NCI-H524 treated with DMSO at 0.1 percent for 48 hours (cell line): ENCODE measurements at regions not wholly inside any gene's neighbourhood (a gene's known extent, or its start where the extent isn't known, plus 50 kb on each side); places are given as distances from the start of the nearest gene placed in this dataset.
"Not testable (repeated sequence)": the region's sequence is repeated elsewhere in the genome, so short reads cannot be mapped to it uniquely, and the experiment has no call there.

Experiments
- DNase-seq: peaks from one replicate; lab custom pipeline; 2025; lab: John Stamatoyannopoulos, UW

DNA sequence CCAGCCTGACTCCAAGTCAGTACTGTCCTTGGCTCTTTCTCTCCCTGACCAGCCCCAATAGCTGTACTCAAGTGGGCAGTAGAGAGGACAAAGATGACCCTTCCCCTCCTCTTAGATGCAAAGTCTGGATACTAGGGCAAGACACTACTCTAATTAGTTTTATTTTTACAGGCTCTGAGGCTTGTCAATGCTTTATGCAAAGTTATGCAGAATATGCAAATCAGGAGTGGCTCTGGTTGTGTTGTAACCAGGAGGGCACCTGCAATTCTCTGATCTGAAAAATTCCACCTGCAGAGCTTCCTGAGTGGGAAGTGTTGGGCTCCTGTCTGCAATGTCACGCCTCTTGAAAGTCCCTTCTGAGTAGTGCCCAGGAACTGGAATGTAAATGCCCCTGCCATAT is 201.5 kb downstream of the RGS3 start:
- DNase-seq, result no peak

- no peak for DNase-seq
Observed at GRCh38 chr9:113665756-113666155, 202.2 kb downstream of the RGS3 start.

DNA sequence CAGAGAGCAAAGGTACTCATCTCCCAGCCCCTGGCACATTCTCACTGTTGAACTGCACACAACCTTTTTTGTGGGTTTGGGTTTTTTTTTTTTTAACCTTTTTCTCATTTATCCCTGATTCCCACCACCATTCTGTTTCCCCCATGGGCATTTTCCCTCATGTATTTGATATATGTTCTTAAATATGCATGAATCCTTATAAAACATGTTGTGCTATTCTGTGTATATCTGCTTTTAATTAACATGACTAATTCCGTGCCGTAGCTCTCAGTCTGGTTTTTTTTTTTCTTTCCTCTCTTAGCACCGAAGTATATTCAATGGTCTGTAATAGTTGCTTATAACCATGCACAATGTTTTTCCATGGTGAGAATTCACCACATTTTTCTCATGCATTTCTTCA is 204.5 kb downstream of the RGS3 start:
- no peak for DNase-seq

DNA sequence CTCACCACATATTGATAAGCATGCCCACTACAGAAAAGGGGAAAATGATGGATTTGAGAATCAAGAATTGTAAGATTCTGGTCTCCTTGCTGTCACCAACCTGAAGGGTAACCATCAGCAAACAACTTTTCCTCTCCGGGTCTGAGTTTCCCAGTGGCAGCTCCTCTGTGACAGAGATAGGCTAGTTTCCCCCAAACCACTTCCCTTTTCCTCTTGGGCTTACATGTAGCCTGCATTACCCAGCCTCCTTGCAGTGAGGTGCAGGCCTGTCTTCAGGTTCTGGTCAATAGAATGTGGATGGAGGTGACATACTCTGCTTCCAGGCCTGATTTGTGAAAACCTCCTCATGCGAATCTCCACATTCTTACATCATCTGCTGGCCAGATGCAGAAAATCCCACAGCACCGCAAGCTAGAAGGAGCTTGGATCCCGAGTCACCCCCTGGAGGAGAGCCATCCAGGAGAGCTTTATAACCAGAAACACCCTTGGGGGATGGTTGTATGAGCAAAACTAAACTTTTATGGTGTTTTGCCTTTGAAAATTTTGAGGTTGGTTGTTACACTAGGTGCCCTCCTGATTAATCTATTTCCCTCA is 206.1 kb downstream of the RGS3 start:
- DNase-seq, result no peak

GRCh38 chr9:113673726-113674125 is 202.4 kb upstream of the ZNF618 start:
- no peak for DNase-seq

DNA sequence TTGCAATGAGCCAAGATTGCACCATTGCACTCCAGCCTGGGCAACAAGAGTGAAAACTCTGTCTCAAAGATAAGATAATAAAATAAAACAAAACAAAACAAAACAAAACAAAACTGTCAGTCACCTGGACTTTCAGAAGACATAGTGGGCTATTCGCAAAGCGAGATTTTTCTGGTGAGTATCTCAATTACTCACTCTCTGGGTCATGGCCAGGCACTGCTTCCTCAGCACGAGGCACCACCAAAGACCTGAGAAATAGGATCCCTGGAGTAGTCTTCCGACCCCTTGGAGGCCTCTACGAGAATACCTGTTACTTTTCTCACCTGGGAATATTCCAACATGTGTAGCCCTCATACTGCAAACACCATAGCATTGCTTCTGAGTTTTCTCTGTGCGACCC is 201.7 kb upstream of the ZNF618 start:
- DNase-seq, result no peak

GRCh38 chr9:113675475-113675941 is 200.6 kb upstream of the ZNF618 start:
- no peak for DNase-seq

DNA sequence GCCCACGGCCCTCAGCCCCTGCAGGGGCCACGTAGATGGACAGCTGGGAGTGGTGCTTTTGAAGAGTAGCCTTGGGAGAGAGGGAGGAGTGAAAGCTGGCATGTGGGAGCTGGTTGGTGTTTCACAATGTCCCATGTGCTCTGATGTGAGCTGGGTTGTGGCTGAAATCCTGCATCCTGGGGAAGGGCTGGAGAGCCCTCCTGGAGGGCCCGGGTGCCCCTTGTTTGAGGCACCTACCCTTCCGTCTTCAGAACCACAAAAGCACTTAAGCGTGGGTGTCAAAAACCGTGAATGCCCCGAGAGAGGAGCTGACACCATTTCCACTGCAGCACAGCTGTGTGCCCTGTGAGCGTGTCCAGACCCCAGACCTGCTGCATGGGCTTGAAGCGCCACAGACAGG is 199.1 kb upstream of the ZNF618 start:
- no peak for DNase-seq

GRCh38 chr9:113677569-113677968 is 198.5 kb upstream of the ZNF618 start:
- no peak for DNase-seq

DNA sequence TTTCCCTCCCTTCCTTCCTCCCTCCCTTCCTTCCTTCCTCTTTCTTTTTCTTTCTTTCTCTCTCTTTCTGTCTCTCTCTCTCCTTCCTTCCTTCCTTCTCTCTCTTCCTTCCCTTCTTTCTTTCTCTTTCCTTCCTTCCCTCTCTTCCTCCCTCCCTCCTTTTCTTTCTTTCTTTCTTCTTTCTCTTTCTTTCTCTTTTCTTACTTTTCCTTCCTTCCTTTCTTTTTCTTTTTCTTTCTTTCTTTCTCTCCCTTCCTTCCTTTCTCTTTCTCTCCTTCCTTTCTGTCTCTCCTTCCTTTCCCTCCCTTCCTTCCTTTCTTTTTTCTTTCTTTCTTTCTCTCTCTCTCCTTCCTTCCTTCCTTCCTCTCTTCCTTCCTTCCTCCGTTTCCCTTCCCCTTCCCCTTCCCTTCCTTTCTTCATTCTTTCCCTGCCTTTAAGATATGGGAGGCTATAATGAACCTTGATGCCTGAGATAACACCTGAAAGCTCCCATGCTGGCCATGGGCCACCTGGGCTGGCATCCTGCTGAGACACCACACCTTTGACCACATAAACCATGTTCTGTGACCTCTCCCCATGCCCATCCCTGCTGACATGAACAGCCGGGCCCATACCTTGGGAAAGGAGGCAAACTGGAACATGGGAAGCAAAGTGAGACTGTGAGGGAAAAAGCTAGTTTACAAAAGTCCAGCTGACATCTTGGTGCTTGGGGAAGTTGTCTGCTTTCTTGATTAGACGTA is 197.8 kb upstream of the ZNF618 start:
- no peak for DNase-seq

- no peak for DNase-seq
Observed at GRCh38 chr9:113678859-113679256, 197.3 kb upstream of the ZNF618 start.

DNA sequence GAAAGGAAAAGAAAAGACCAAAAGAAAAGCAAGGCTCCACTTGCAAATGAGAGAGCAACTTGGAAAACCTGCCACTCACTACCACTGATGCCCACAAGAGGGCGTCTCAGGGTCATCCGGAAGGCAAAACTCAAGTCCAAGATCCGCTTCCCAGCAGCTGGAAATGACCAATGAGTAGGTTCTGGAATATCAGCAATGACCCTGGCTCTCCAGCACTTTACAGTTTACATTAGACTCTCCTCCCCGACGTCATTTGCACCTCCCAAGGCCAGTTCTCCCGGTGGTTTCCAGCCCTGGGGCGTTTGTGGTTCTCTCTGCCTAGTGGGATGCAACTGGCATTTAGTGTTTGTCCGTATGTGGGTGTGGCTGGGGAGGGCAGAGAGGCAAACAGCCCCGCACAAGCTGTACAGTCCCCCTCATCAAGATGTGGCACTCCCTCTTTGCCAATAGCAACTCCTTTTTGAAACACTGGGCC is 193.8 kb upstream of the ZNF618 start:
- no peak for DNase-seq

- DNase-seq, result not testable (repeated sequence)
Observed at GRCh38 chr9:113685636-113686035, 190.5 kb upstream of the ZNF618 start.

GRCh38 chr9:113687107-113687679 is 188.9 kb upstream of the ZNF618 start:
- no peak for DNase-seq

- DNase-seq, result no peak
Observed at GRCh38 chr9:113687680-113688371, 188.3 kb upstream of the ZNF618 start.

GRCh38 chr9:113690055-113690740 is 185.9 kb upstream of the ZNF618 start:
- DNase-seq, result no peak

DNA sequence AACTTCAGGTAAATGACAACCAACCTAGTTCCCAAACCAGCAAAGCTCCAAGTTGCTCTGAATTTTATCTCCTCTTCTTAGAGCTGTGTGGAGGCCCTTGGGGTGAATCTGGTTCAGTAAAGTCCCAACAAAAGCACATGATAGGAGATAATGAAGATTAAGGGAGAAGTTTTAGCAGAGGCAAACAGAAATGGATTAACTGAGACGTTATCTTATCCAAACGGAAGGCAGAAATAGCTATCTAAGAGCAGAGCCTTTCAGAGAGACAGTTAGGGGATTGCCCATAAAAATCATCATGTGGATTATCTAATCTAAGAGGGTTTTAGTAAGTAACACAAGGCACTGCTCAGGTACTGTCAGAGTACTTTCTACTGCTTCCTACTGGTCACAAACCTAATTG is 183.9 kb upstream of the ZNF618 start:
- no peak for DNase-seq

DNA sequence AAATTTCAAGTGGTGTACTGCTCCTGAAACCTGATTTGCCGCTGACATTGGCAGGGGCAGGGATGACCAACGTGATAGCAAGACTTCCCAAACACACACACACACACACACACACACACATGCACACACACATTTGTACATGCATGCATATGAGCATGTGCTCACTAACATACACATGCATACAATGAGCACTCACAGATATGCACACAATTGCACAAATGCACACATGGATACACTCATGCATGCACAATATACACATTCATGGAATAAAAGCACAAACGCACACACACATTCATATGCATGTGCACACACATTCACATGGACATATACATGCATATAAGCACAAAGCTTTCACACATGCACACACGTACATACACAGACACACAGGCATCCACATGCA is 181.2 kb upstream of the ZNF618 start:
- DNase-seq, result no peak

DNA sequence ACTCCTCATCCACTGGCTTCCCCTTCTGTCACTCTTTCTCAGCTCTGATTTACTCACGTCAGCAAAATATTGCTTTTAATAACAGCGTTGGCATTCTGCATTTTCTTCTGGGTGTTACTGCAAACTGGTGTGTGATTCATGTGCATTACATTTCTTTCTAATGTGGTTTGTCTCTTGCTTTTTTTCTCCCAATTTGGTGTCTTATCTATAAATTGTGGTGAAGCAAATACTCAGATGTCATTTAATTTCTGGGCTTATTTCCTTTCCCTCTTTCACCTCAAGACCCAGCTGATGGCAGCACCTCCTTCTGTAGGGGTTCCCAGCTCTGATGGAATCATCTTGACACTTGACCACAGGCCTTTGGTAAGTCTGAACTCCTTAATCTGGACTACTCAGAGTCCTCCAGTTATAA is 180.7 kb upstream of the ZNF618 start:
- no peak for DNase-seq

- DNase-seq, result no peak
Observed at GRCh38 chr9:113695901-113696300, 180.2 kb upstream of the ZNF618 start.

- DNase-seq, result no peak
Observed at GRCh38 chr9:113701774-113702755, 174.0 kb upstream of the ZNF618 start.
